GM23338 (cell line): ENCODE measurements at regions not wholly inside any gene's neighbourhood (a gene's known extent, or its start where the extent isn't known, plus 50 kb on each side); places are given as distances from the start of the nearest gene placed in this dataset.

Experiments
- EZH2phosphoT487 ChIP-seq: fragments of 200-600 bp; sonication (generic); IDR thresholded peaks from one replicate; pipeline ENCODE4 v1.8.1; 2018; ENCODE audit warnings: antibody characterized with exemption; ENCODE audit not compliant: unreplicated experiment
- JUNB ChIP-seq: IDR thresholded peaks from one replicate; pipeline ENCODE4 v1.6.1; 2016; ENCODE audit warnings: antibody characterized with exemption; ENCODE audit not compliant: unreplicated experiment
- POLR2AphosphoS5 ChIP-seq: IDR thresholded peaks from 2 replicates; pipeline ENCODE4 v1.6.1; 2016; ENCODE audit warnings: antibody characterized with exemption, low read depth
- STAT1 ChIP-seq: IDR thresholded peaks from one replicate; pipeline ENCODE4 v1.6.1; 2016; ENCODE audit warnings: antibody characterized with exemption; ENCODE audit not compliant: unreplicated experiment
- ZNF331 ChIP-seq: fragments of 250-450 bp; sonication (Bioruptor Pico); IDR thresholded peaks from 2 replicates; pipeline ENCODE4 v1.5.0; 2020; ENCODE audit warnings: low read depth, mild to moderate bottlenecking, moderate library complexity
- TF ChIP-seq, protein P1 (sequence below), 2 experiments: fragments of 200-600 bp in 1 of 2; sonication (generic) in 1 of 2; conservative IDR thresholded peaks; 2 replicates each; pipeline versions ENCODE4 v1.5.1 to v1.6.1; 2016 to 2017; ENCODE audit warnings: antibody characterized with exemption in 2 of 2, low read depth in 2 of 2, mild to moderate bottlenecking in 2 of 2, moderate library complexity in 1 of 2

DNA sequence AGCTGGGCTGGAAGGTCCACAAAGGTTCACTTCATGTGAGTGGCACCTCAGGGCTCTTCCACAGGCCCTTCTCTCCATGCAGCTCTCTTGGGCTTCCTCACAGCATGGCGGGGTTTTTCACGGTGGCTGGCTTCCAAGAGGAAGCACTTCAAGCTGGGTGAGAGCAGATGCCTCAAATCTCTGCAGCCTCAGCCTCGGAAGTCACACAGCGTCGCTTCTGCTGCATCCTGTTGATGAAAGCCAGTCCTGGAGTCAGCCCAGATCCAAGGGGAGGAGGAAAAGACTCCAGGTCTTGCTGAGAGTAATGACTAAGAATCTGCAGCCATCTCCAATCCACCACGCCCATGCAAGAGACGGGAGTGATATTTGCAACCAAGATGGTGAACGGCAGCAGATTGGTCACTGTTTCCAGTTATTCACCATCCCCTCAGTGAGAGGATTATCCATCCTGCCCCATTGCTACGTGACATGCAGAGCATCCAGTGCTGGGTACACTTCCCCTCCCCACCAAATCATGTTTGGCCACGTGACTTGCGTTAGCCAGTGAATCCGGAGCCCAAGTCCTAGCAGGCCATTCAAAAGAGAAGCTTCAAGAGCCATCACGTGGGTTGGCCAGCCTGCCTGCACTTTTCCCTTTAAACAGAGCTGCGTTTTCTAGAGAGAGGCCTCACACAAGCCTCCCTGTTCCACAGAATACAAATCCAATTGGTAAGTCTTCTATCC lies 173.9 kb downstream of the C9orf50 start:
- TF ChIP-seq POLR2AphosphoS5 (no peak), EZH2phosphoT487 (no peak), STAT1 (no peak), ZNF331 (CRISPR knock-in tag) (no peak), JUNB (no peak)
- TF ChIP-seq, protein P1, sequence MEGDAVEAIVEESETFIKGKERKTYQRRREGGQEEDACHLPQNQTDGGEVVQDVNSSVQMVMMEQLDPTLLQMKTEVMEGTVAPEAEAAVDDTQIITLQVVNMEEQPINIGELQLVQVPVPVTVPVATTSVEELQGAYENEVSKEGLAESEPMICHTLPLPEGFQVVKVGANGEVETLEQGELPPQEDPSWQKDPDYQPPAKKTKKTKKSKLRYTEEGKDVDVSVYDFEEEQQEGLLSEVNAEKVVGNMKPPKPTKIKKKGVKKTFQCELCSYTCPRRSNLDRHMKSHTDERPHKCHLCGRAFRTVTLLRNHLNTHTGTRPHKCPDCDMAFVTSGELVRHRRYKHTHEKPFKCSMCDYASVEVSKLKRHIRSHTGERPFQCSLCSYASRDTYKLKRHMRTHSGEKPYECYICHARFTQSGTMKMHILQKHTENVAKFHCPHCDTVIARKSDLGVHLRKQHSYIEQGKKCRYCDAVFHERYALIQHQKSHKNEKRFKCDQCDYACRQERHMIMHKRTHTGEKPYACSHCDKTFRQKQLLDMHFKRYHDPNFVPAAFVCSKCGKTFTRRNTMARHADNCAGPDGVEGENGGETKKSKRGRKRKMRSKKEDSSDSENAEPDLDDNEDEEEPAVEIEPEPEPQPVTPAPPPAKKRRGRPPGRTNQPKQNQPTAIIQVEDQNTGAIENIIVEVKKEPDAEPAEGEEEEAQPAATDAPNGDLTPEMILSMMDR (conservative IDR thresholded peaks at IDR 0.05; ENCODE audit: low read depth in 2 of 2), result no peak
